Caco-2 (cell line): ENCODE measurements at regions not wholly inside any gene's neighbourhood (a gene's known extent, or its start where the extent isn't known, plus 50 kb on each side); places are given as distances from the start of the nearest gene placed in this dataset.

Experiments
- BruUV-seq: library from RNA; stranded (reverse); fragments of 400-500 nt; replicated peaks from 2 replicates; lab custom pipeline; 2021; lab: Mats Ljungman, UMichigan
- CTCF ChIA-PET: fragments of 300-600 bp; sonication (Branson Sonifier 250); formaldehyde crosslinking; loops from one replicate; lab custom pipeline; 2022; ENCODE audit warnings: antibody characterized with exemption; lab: Charles Lee
- POLR2A ChIA-PET: fragments of 300-600 bp; sonication (Branson Sonifier 250); formaldehyde crosslinking; loops from one replicate; lab custom pipeline; 2022; ENCODE audit warnings: antibody characterized with exemption; lab: Charles Lee
- DNase-seq, 2 experiments: peaks; one replicate each; pipeline versions ENCODE4 v3.0.0 to v3.0.0-alpha.2; 2020 to 2022
- H3K27me3 ChIP-seq: replicated peaks from 2 replicates; pipeline ENCODE4 v1.6.0; 2011; ENCODE audit warnings: low read length; ENCODE audit not compliant: control insufficient read depth, insufficient read depth
- H3K36me3 ChIP-seq: 2 replicates; pipeline ENCODE4 v1.5.1; 2011; ENCODE audit warnings: low read length; ENCODE audit not compliant: control insufficient read depth, insufficient read depth
- H3K4me1 ChIP-seq: fragments of 250-450 bp; sonication (Bioruptor Pico); 2 replicates; pipeline ENCODE4 v1.5.1; 2020; ENCODE audit warnings: mild to moderate bottlenecking
- H3K4me3 ChIP-seq: 2 replicates; pipeline ENCODE4 v1.5.1; 2011; ENCODE audit warnings: low read depth, mild to moderate bottlenecking, control low read depth, low read length
- H3K9me3 ChIP-seq: fragments of 250-450 bp; sonication (Bioruptor Pico); 2 replicates; pipeline ENCODE4 v1.5.1; 2020; ENCODE audit warnings: mild to moderate bottlenecking, moderate library complexity
- H3K27ac Mint-ChIP-seq: one replicate; pipeline ENCODE4 v1.8.0; 2022; ENCODE audit warnings: mixed read lengths; ENCODE audit not compliant: unreplicated experiment
- H3K27me3 Mint-ChIP-seq: one replicate; pipeline ENCODE4 v1.8.0; 2022; ENCODE audit warnings: mixed read lengths; ENCODE audit not compliant: insufficient read depth, unreplicated experiment
- H3K36me3 Mint-ChIP-seq: one replicate; pipeline ENCODE4 v1.8.0; 2022; ENCODE audit warnings: mild to moderate bottlenecking, mixed read lengths; ENCODE audit not compliant: insufficient read depth, unreplicated experiment
- H3K4me1 Mint-ChIP-seq: one replicate; pipeline ENCODE4 v1.8.0; 2022; ENCODE audit warnings: low read depth, mixed read lengths; ENCODE audit not compliant: unreplicated experiment
- H3K4me3 Mint-ChIP-seq: one replicate; pipeline ENCODE4 v1.8.0; 2022; ENCODE audit warnings: mild to moderate bottlenecking, moderate library complexity, mixed read lengths; ENCODE audit not compliant: unreplicated experiment
- H3K9me3 Mint-ChIP-seq: one replicate; pipeline ENCODE4 v1.8.0; 2022; ENCODE audit warnings: mixed read lengths; ENCODE audit not compliant: unreplicated experiment
- CTCF ChIP-seq, 2 experiments: fragments of 200-600 bp in 1 of 2; IDR thresholded peaks; 1 replicate in 1 of 2; 2 replicates in 1 of 2; pipeline versions ENCODE4 v1.5.1 to v1.8.0; 2011 to 2022; ENCODE audit warnings: antibody characterized with exemption in 1 of 2, control low read depth in 1 of 2, inconsistent platforms in 1 of 2, low read depth in 1 of 2, low read length in 1 of 2, mild to moderate bottlenecking in 1 of 2, moderate library complexity in 1 of 2; ENCODE audit not compliant: insufficient read depth in 1 of 2, severe bottlenecking in 1 of 2, unreplicated experiment in 1 of 2
- intact Hi-C: fragments of 100-400 bp; cut with micrococcal nuclease; formaldehyde crosslinking; loops from one replicate; pipeline ENCODE4 v1.10.0; 2022; ENCODE audit not compliant: unreplicated experiment

GRCh38 chr4:132065940-132066495, 1083.1 kb upstream of the PCDH10 start:
- BruUV-seq = no TSS peak
- DNase-seq = no peak
- Mint-ChIP-seq H3K9me3 (no peaks in the 10 kb centered on the region), H3K27me3 (no peaks in the 10 kb centered on the region), H3K4me1 (no peaks in the 10 kb centered on the region), H3K27ac (no peak overlapping the region), H3K4me3 (no peak overlapping the region), H3K36me3 (no peaks in the 10 kb centered on the region)
- Histone ChIP-seq H3K9me3 (no peaks in the 10 kb centered on the region), H3K4me3 (no peak overlapping the region), H3K4me1 (no peaks in the 10 kb centered on the region), H3K36me3 (no peaks in the 10 kb centered on the region), H3K27me3 (no peaks in the 10 kb centered on the region)
- no peak for TF ChIP-seq CTCF (IDR thresholded peaks at IDR 0.05; ENCODE audit: insufficient read depth in 1 of 2, low read depth in 1 of 2, low read length in 1 of 2, severe bottlenecking in 1 of 2, unreplicated experiment in 1 of 2)
- intact Hi-C loops = no loop called here
- CTCF ChIA-PET = no interaction called here
- POLR2A ChIA-PET = no interaction called here

GRCh38 chr4:132071815-132072214, 1077.3 kb upstream of the PCDH10 start:
- Mint-ChIP-seq H3K9me3 (no peaks in the 10 kb centered on the region), H3K27ac (no peak overlapping the region), H3K4me1 (no peaks in the 10 kb centered on the region), H3K36me3 (no peaks in the 10 kb centered on the region), H3K4me3 (no peak overlapping the region), H3K27me3 (no peaks in the 10 kb centered on the region)
- no peak overlapping the region for H3K4me3 ChIP-seq
- H3K27me3 ChIP-seq = no peaks in the 10 kb centered on the region
- TF ChIP-seq CTCF (IDR thresholded peaks at IDR 0.05; ENCODE audit: insufficient read depth in 1 of 2, low read depth in 1 of 2, low read length in 1 of 2, severe bottlenecking in 1 of 2, unreplicated experiment in 1 of 2) = no peak
- H3K4me1 ChIP-seq = no peaks in the 10 kb centered on the region
- ChIA-PET CTCF (no interaction called here), POLR2A (no interaction called here)
- BruUV-seq = no TSS peak
- intact Hi-C loops = no loop called here
- DNase-seq = no peak
- no peaks in the 10 kb centered on the region for H3K9me3 ChIP-seq
- no peaks in the 10 kb centered on the region for H3K36me3 ChIP-seq

- Histone ChIP-seq H3K27me3 (no peaks in the 10 kb centered on the region), H3K9me3 (no peaks in the 10 kb centered on the region), H3K4me1 (no peaks in the 10 kb centered on the region), H3K36me3 (no peaks in the 10 kb centered on the region), H3K4me3 (no peak overlapping the region)
- POLR2A ChIA-PET = no interaction called here
- Mint-ChIP-seq H3K36me3 (no peaks in the 10 kb centered on the region), H3K27me3 (no peaks in the 10 kb centered on the region), H3K4me1 (no peaks in the 10 kb centered on the region), H3K27ac (no peak overlapping the region), H3K4me3 (no peak overlapping the region), H3K9me3 (no peaks in the 10 kb centered on the region)
- CTCF ChIA-PET = no interaction called here
- TF ChIP-seq CTCF (IDR thresholded peaks at IDR 0.05; ENCODE audit: insufficient read depth in 1 of 2, low read depth in 1 of 2, low read length in 1 of 2, severe bottlenecking in 1 of 2, unreplicated experiment in 1 of 2) = peak in 1 of 2 experiments; percentile 10
- no peak for DNase-seq
- intact Hi-C loops = loop anchor here (5.0 kb wide), 1 partner anchor 565 kb away; no protein-coding TSS in a partner anchor
- BruUV-seq = no TSS peak
These were observed 1072.3 kb upstream of the PCDH10 start for GRCh38 chr4:132076829-132077228.
